Fibroblast of skin of left quadriceps (primary cell): ENCODE measurements at regions not wholly inside any gene's neighbourhood (a gene's known extent, or its start where the extent isn't known, plus 50 kb on each side); places are given as distances from the start of the nearest gene placed in this dataset.
"Not testable (repeated sequence)": the region's sequence is repeated elsewhere in the genome, so short reads cannot be mapped to it uniquely, and the experiment has no call there.

Source experiments
- DNase-seq, 2 experiments: peaks; one replicate each; pipeline ENCODE4 v3.0.0-alpha.2; 2013; ENCODE audit warnings: low read depth in 2 of 2

- DNase-seq, result no peak
Observed at GRCh38 chrX:82528525-82528924, 979.6 kb upstream of the POU3F4 start.

GRCh38 chrX:82534086-82534597 is 973.9 kb upstream of the POU3F4 start:
- no peak for DNase-seq

- not testable (repeated sequence) for DNase-seq
Observed at GRCh38 chrX:82537205-82537604, 970.9 kb upstream of the POU3F4 start.

GRCh38 chrX:82541822-82542221 is 966.3 kb upstream of the POU3F4 start:
- DNase-seq, result no peak

GRCh38 chrX:82552201-82552600 is 955.9 kb upstream of the POU3F4 start:
- DNase-seq, result not testable (repeated sequence)

GRCh38 chrX:82556588-82556987 is 951.5 kb upstream of the POU3F4 start:
- DNase-seq, result no peak

GRCh38 chrX:82585868-82586267 is 922.2 kb upstream of the POU3F4 start:
- DNase-seq, result no peak

- no peak for DNase-seq
Observed at GRCh38 chrX:82589410-82589809, 918.7 kb upstream of the POU3F4 start.

GRCh38 chrX:82591421-82591820 is 916.7 kb upstream of the POU3F4 start:
- DNase-seq, result no peak

GRCh38 chrX:82626978-82627377 is 881.1 kb upstream of the POU3F4 start:
- DNase-seq, result no peak

- DNase-seq, result no peak
Observed at GRCh38 chrX:82627568-82627967, 880.5 kb upstream of the POU3F4 start.

- no peak for DNase-seq
Observed at GRCh38 chrX:82648062-82648461, 860.0 kb upstream of the POU3F4 start.

- no peak for DNase-seq
Observed at GRCh38 chrX:82649645-82650044, 858.4 kb upstream of the POU3F4 start.

GRCh38 chrX:82658492-82658891 is 849.6 kb upstream of the POU3F4 start:
- DNase-seq, result no peak

GRCh38 chrX:82666355-82666754 is 841.7 kb upstream of the POU3F4 start:
- DNase-seq, result no peak

- no peak for DNase-seq
Observed at GRCh38 chrX:82675104-82675503, 833.0 kb upstream of the POU3F4 start.

GRCh38 chrX:82676386-82676785 is 831.7 kb upstream of the POU3F4 start:
- DNase-seq, result no peak

- no peak for DNase-seq
Observed at GRCh38 chrX:82677286-82677685, 830.8 kb upstream of the POU3F4 start.

GRCh38 chrX:82692991-82693390 is 815.1 kb upstream of the POU3F4 start:
- DNase-seq, result no peak

GRCh38 chrX:82695066-82695465 is 813.0 kb upstream of the POU3F4 start:
- DNase-seq, result no peak

GRCh38 chrX:82703551-82703950 is 804.5 kb upstream of the POU3F4 start:
- no peak for DNase-seq

GRCh38 chrX:82711457-82711856 is 796.6 kb upstream of the POU3F4 start:
- DNase-seq, result no peak

- no peak for DNase-seq
Observed at GRCh38 chrX:82721891-82722290, 786.2 kb upstream of the POU3F4 start.

GRCh38 chrX:82723806-82724205 is 784.3 kb upstream of the POU3F4 start:
- no peak for DNase-seq

GRCh38 chrX:82727436-82727835 is 780.7 kb upstream of the POU3F4 start:
- not testable (repeated sequence) for DNase-seq
